AG08396 (cell line): ENCODE measurements at regions not wholly inside any gene's neighbourhood (a gene's known extent, or its start where the extent isn't known, plus 50 kb on each side); places are given as distances from the start of the nearest gene placed in this dataset.

ENCODE experiments used
- DNase-seq: peaks from one replicate; pipeline ENCODE4 v3.0.0; 2012; ENCODE audit warnings: low spot score, mixed read lengths

DNA sequence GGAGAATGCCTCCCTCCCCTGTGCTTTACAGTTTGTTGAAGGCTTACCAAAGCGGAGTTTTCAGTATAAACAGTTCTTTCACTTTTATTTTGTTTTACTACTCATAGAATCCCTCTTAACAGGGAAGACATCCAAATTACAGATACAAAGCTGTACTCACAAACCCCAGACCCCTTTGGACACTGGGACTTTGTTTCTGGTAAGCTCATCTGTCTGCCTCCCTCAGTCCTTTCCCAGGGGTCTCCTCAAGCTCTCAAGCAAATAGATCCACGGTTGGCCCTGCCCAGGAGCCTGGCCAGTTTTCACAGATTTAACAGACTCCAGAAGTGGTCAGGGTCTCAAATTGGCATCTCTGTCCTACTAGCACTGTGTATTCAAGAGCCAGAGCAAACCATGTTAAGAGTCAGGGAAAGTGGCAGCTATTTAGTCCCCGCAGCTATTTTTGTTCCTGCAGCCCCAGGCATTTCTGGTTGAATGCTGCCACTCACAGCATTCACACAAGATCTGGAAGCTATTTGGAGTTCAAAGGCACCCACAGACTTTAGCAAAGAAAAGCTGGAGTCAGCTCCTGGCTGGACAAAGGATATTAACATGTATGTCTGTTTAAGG, 54.2 kb downstream of the TMEM100 start:
- no peak for DNase-seq

DNA sequence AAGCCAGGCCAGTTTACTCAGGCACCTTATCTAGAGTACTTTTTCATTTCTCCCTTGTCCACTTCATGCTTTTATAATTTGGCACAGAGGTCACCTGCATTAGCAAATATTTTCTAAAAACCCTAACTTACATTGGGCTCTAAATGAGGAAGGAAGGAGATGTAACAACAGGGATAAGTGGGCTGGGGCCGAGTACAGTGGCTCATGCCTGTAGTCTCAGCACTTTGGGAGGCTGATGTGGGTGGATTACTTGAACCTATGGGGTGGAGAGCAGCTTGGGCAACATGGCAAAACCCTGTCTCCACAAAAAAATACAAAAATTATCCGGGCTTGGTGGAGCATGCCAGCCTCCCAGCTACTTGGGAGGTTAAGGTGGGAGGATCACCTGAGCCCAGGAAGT, 55.9 kb downstream of the TMEM100 start:
- DNase-seq = no peak

DNA sequence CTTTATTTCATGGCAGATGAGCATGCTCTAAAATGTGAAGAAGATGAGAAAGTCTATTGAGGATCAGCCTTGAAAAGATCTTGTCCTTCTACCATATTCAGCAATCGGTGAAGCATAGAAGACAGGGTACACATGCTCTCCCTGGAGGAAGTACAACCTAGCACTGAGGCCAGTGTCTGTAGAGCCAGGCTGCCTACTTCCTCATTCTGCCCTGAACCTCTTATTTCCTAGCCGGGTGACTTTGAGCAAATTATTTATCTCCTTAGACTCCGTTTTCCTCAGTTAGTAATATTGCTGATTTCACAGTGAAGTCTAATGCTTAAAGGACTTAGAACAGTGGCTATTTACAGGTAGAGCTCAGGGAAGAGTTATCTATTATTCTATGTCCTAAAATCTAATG, 58.4 kb downstream of the TMEM100 start:
- no peak for DNase-seq

DNA sequence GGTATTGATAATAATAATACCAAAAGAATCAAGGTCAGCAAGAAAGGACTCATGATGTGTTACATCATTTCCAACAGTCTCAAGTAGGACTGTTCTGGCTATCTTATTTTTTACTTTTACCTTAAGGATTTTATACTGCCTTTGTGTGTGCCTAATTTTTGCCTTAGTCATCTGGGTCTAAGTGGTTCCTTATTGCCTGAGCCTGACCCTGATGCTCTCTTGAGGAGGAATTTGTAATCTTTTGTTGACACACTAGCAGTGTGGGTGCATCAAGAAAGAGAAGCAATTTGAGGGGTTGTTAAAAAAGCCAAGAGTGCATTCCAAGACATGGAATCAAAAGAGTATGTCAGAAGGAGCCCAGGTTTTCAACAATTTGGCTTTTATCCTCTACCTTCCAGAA, 59.3 kb downstream of the TMEM100 start:
- DNase-seq = no peak

DNA sequence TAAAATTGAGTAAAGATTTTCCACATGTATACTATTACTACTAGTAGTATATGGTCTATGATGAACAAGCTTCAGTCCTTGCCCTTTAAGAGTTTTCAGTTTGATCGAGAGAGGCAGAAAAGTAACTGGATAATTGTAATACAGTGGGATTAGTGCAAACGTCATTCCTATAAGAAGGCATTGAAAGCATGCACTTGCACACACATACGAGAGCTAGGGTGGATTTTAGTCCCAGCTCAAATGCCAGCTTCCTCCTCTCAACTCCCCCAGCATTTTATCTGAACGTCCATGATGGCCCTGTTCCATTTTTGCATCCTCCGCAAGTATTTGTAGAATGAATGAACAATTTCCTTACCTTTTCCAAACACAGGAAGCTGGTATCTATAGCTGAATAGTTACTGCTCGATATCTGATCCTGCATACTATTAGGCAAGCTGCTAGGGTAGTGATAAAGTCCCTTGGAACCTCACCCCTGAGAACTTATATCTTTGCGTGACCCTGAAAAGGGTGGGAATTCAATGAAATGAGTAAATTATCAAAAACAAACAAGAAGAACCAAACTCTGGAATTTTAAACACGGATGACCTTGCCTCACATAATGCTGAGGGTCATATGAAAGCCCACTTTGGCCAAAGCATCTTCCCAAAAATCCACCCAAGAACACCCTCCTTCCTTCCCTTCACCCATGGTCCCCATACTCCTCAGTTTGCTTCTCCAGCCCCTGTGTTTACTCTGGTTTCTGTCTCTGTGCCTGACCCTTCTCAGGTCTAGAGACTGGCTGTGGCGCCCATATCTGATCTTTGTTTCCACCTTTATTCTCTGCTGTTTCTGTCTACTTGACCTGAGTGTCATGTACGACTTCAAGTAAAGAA, 60.5 kb downstream of the TMEM100 start:
- DNase-seq = no peak

DNA sequence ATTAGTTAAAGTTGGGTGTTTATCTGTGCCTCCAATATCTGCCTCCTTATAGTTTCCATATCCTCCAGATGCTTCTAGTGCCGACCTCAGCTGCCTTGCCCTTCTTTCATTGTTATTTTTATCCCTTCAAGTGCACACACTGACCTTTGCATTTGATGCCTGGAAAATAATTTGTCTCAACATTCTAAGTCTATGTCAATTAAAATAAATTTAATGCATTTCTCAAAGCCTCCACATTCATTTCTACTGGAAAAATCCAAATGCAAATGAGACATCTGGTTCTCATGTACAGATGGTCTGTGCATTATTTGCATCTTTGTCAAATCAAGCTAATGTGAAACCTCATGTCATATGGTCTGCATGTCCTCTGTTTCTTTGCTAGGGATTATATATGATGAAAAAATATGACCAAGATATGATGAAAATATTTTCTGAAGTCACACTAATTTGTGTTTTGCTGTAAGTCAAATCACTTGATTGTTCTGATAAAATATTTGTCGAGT, 61.4 kb downstream of the TMEM100 start:
- DNase-seq = no peak

DNA sequence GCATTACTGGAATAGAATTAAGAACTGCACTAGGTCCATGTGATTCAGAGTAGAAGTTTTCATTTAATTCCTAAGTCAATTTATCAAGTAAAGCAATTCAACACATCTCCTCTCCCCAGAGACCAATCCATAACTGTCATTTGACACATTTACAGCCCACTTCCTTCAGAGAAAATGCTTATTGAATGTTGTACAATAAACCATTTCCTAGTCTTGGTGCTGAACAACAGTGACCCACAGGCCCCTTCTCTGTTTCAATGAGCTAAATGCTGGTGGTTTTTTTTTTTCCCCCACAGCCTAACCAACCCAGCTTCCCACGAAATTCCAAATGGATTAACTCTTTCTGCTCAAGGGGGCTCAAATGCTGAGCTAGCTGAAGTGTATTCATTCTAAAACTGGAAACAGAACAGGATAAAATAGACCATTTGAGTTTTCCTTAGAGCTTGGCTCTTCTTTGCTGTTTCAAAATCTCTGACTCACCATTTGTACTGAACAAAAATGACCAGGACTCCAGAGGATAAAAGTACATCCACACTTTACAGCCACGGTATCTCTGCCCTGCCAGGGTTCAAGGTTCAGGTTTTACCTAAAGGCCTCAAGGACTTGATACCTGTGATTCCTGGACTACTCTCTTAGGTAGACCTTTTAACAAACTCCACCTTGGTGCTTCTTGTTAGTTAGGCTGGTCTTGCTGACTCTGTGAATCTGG, 62.3 kb downstream of the TMEM100 start:
- no peak for DNase-seq

DNA sequence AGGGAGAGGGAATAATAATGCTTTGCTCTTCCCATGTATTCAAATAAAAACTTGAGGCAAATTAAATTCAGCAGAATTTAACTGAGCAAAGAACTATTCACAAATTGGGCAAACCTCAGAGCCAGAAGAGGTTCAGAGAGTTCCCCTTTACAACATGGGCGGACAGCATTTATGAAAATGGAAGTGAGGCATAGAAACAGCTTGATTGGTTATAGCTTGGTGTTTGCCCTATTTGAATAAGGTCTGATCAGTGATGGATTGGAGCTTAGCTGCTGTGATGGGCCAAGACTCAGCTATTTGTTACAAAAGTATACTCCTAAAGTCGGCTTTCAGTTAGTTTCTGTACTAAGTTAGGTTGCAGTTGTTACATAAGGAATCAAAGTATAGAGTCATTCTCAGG, 63.0 kb downstream of the TMEM100 start:
- DNase-seq = no peak

DNA sequence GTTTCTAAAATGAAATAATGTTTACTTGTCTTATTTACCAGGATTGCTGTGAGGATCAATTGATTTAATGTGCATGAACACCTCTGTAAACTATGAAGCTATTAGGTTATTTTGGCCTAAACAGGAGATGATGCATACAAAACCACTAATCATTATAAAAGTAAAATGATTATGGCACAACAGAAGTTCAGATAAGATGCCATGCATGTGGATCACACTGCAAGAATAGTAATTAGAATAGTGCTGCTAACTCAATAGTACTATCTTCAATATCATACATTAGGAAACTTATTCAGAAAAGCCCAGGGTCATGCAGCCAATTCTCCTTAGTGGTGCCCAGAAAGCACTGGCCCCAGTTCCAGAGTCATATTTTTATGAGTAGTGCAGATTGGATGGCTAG, 66.9 kb downstream of the TMEM100 start:
- no peak for DNase-seq

DNA sequence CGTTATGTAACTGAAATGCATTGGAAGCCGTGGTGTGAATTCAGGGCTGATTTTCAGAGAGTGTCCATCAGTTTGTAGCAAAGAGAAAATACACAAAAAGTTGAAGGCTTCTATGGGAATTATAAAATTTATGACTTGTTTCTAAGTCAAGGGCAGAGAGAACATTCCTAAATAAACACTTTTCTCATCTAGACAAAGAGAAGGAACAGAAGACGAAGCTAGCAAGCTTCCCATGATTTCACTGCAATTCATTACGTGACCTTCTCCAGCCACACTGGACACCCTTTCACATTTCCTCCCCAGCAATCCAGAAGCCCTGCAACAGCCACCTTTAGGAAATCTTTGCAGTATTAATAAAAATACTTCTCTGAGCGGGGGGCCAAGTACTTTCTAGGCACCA, 67.8 kb downstream of the TMEM100 start:
- DNase-seq = no peak

DNA sequence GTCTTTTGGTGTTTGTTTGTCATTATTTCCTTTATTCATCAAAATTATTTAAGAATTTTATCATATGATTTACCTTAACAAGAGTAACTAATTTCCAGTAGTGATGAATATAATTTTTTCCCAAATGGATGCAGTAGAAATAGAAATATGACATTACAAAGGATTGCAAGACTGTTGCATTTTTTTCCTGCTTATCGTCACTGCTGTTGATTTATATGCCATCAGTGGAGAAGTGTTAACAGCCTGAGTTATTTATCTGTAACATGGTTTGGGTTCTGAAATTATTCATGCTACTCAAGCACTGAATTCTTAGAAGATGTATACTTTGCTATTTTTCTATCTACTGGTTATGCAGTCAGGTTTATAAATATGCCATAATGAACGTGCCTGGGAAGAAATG, 68.6 kb downstream of the TMEM100 start:
- no peak for DNase-seq

DNA sequence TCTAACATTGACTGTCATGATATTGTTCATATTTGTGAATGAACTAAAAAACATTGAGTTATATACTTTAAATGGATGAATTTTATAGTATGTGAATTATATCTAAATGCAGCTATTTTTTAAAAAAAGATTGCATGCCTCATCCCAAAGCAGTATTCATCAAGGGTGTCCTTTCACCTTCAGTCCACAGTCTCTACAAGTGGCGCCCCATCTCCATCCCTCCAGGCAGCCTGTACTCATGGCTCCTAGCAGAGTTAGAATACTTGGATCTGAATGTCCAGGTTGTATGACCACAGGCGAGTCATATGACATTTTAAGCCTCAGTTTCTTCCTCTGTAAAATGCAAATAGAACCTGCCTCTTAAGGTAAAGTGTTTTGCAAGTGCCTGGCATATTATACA, 69.8 kb downstream of the TMEM100 start:
- no peak for DNase-seq

DNA sequence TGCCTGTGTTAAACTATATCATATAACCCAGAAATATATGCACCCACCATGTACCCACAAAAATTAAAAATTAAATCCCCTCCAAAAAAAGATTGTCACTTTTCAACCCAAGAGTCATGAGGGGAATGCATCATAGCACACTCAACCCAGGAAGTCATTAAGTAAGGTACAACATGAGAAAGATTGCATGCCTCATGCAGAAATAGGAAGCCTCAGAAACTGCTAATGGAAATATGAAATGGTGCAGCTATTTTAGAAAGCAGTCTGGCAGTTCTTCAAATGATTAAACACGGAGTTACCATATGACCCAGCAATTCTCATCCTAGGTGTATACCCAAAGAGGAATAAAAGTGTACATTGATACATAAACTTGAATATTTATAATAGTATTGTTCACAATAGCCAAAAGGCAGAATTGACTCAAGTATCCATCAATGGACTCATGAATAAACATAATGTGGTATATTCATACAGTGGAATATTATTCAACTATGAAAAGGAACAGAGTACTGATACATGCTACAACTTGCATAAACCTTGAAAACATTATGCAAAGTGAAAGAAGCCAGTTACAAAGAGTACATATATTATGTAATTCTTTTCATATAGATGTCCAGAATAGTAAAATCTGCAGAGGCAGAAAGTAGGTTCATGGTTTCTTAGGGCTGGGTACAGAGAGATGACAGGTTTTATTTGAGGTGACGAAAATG, 70.4 kb downstream of the TMEM100 start:
- DNase-seq = no peak

DNA sequence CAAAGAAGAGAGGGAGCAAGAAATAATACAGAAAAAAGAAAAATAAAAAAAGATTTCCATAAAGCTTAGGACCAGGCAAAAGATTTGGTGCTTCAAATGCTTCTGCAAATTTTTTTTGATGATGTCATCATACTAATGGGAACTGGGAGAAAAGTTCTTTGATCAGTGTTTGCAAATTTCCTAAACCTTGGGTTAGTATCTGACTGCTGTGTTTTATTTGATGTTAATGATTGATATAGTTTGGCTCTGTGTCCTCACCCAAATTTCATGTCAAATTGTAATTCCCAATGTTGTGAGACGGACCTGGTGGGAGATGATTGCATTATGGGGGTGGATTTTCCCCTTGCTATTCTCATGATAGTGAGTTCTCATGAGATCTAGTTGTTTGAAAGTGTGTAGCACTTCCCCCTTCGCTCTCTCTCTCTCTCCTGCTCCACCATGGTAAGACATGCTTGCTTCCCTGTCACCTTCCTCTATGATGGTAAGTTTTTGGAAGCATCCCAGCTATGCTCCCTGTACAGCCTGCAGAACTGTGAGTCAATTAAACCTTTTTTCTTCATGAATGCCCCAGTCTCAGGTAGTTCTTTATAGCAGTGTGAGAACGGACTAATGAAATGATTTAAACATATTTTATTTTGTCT, 72.6 kb downstream of the TMEM100 start:
- DNase-seq = no peak

DNA sequence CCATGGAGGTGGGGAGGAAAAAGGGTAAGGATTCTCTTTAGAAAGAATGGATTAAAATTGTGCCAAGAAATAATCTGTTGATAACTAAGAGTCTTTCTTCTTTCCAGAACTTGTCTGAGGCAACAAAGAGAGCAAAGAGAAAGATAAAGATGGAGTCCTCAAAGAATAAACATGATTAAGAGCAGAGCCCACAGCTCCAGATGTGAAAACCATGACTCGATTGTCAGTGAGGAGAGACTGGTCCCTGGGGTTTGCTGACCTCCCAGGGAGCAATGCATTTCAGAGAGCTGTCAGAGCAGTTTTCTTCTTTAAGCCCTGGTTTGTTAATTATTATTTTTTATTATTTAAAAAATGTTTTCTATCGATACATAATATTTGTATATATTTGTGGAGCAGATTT, 74.6 kb downstream of the TMEM100 start:
- no peak for DNase-seq

DNA sequence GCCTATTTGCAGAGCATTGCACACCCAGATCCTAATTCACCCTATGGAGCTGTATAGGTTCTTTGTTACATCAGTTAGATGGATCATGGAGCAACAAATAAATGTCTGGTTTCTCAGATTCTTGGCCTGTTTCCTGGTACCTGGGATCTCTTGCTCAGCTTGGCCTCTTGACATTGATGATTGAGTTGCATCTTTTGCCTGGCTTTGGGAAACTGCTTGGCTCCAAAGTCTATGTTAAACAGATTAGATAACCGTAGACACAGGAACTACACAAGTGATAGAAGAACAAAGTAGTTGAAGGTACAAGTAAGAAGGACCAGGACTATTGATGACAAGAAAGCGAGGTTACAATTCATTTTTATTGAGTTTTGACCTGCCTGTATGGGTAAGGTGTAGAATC, 77.3 kb downstream of the TMEM100 start:
- DNase-seq = no peak

DNA sequence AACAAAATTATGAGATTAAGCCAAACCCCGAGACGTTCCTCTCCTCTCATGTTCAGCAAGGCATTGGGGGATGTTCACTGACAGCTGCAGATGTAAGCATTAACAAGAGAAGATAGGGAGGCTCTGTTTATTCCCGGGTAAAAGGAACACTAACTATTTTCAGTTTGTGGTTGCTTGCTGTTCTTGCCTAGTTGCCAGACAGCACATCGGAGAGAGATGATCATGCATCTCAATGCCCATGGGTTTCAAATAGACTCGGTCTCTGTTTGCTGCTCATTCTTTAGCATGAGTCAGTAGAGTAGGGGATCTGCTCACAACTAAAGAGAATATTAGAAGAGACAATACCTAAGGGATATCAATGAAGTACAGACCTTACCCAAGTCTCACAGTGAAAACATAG, 78.3 kb downstream of the TMEM100 start:
- no peak for DNase-seq

DNA sequence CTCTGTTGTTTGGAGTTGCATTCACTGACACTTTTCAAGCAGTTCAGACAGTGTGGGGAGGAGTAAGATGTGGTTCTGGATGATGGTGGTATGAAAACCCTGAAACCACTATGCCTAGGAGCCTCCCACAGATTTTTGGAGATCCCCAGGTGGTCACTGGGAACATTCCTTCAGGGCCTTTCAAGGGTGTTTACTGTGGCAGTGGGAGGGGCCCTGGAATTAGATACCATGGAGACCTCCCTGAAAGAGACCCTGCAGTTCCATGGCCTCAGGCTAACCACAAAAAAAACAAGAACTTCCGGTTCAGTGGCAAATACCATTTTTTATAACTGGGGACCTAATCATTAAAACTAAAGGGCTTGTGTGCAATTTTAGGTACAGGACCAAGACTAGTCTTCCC, 79.9 kb downstream of the TMEM100 start:
- DNase-seq = no peak

DNA sequence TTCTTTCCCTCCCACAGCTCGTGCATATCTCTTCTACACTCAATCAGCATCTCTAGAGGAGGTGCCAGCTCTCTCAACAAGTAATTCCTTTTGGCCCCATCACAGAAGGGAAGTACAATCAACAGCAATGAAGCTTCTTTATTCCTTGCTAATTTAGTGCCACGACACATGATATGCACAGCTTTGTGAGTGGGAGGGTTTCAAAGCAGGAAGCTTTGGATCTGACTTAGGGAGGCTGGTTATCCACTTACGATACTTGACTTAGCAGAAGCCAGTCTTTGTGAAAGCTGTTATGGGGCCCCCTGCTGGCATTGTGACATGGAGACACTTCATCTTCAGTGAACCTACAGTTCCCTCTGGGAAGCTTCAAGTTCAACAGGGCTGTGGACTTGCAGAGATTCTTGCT, 81.0 kb downstream of the TMEM100 start:
- peak; percentile 44 for DNase-seq

DNA sequence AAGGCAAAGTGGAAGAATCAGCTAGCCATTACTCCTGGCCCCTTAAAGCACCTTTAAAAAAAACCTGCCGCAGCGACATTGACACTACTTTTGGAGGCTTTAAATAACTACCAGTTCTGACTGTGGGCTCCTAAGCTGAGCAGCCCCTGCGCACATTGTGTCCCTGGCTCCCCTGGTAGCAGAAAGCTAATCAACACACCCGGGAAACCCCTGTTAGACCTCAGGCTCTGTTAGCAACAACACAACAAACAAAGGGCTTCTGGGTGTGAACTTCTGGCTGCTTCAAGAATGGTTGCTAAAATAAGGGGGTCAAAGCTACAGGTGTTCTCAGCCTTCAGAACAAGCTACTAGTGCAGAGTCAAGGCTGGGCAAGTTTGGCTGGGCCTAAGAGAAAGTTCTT, 83.6 kb downstream of the TMEM100 start:
- no peak for DNase-seq

DNA sequence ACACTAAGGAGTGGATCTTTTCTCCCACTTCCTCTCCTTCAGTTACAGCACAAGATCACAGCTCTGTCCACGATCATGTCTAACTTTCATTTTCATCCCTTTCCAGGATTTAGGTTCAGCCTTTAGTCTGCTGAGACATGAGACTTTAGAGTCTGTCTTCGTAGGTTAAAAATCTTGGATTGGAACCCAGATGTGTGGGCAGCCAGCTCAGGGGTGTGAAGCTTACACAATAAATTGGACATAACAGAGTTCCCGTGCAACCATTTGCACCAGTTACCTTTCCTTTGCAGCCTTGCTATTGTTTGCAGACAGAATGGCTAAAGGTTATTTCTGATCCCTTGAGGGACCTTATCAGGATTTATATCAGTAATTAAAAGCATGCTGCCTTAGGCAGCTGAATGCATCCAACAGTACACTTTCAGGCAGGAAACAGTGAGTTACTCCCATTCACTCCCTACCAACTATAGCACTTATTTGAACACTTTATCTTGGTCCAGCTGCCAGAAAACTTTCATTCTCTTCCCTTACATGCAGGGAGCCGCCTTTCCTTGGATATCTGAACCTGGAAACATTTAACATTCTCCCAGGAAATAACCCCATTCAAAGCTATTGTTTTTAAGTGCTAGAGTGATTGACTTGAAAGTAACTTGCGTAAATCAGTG, 87.3 kb downstream of the TMEM100 start:
- no peak for DNase-seq
